Keratinocyte (primary cell): ENCODE measurements at regions not wholly inside any gene's neighbourhood (a gene's known extent, or its start where the extent isn't known, plus 50 kb on each side); places are given as distances from the start of the nearest gene placed in this dataset.

Source experiments
- DNase-seq: peaks from one replicate; pipeline ENCODE4 v3.0.0-alpha.2; 2011; ENCODE audit warnings: low read depth, missing footprints, low spot score
- FAIRE-seq: peaks from 2 replicates; lab custom pipeline; 2011; peaks lifted over from hg19 to GRCh38; lab: Jason Lieb, UNC
- H2AFZ ChIP-seq: 2 replicates; pipeline ENCODE4 v1.6.0; 2012; ENCODE audit warnings: low read length, control low read depth, inconsistent platforms; ENCODE audit not compliant: control insufficient read depth
- H3K27ac ChIP-seq: 2 replicates; pipeline ENCODE4 v1.5.1; 2011; ENCODE audit warnings: low read length; ENCODE audit not compliant: control insufficient read depth, insufficient read depth
- H3K27me3 ChIP-seq: 3 replicates; pipeline ENCODE4 v1.6.0; 2011; ENCODE audit warnings: low read length; ENCODE audit not compliant: control insufficient read depth, insufficient read depth; ENCODE audit errors: extremely low read depth
- H3K36me3 ChIP-seq, 2 experiments: 2 replicates in 1 of 2; 3 replicates in 1 of 2; pipeline ENCODE4 v1.5.1; 2011; ENCODE audit warnings: low read length in 2 of 2, mild to moderate bottlenecking in 1 of 2; ENCODE audit not compliant: control insufficient read depth in 2 of 2, insufficient read depth in 2 of 2; ENCODE audit errors: extremely low read depth in 1 of 2
- H3K4me1 ChIP-seq: 3 replicates; pipeline ENCODE4 v1.5.1; 2011; ENCODE audit warnings: low read length; ENCODE audit not compliant: control insufficient read depth, insufficient read depth; ENCODE audit errors: extremely low read depth
- H3K4me2 ChIP-seq: 3 replicates; pipeline ENCODE4 v1.6.0; 2011; ENCODE audit warnings: low read depth, low read length; ENCODE audit not compliant: control insufficient read depth, insufficient read depth; ENCODE audit errors: extremely low read depth
- H3K4me3 ChIP-seq, 3 experiments: fragments of 200-600 bp in 1 of 3; sonication (generic) in 1 of 3; 2 replicates in 2 of 3; 3 replicates in 1 of 3; pipeline ENCODE4 v1.5.1; 2011 to 2016; ENCODE audit warnings: low read length in 3 of 3, mild to moderate bottlenecking in 3 of 3, control low read depth in 2 of 3, inconsistent platforms in 1 of 3, low read depth in 1 of 3, mixed read lengths in 1 of 3, mixed run types in 1 of 3, moderate library complexity in 1 of 3; ENCODE audit not compliant: control insufficient read depth in 2 of 3, insufficient read depth in 2 of 3; ENCODE audit errors: extremely low read depth in 1 of 3
- H3K79me2 ChIP-seq: 2 replicates; pipeline ENCODE4 v1.6.0; 2012; ENCODE audit warnings: low read length; ENCODE audit not compliant: control insufficient read depth, insufficient read depth
- H3K9ac ChIP-seq: 3 replicates; pipeline ENCODE4 v1.6.0; 2011; ENCODE audit warnings: low read length; ENCODE audit not compliant: control insufficient read depth, insufficient read depth; ENCODE audit errors: extremely low read depth
- H3K9me1 ChIP-seq: 3 replicates; pipeline ENCODE4 v1.6.0; 2011; ENCODE audit warnings: low read length; ENCODE audit not compliant: control insufficient read depth, insufficient read depth; ENCODE audit errors: extremely low read depth
- H3K9me3 ChIP-seq: 2 replicates; pipeline ENCODE4 v1.5.1; 2012; ENCODE audit warnings: low read depth, low read length; ENCODE audit not compliant: control insufficient read depth
- H4K20me1 ChIP-seq: 3 replicates; pipeline ENCODE4 v1.6.0; 2011; ENCODE audit warnings: low read length; ENCODE audit not compliant: control insufficient read depth, insufficient read depth; ENCODE audit errors: extremely low read depth
- CTCF ChIP-seq, 3 experiments: IDR thresholded peaks in 1 of 3; conservative IDR thresholded peaks in 1 of 3; optimal IDR thresholded peaks in 1 of 3; 2 replicates in 2 of 3; 3 replicates in 1 of 3; pipeline versions ENCODE3 to v1.5.1; 2011; ENCODE audit warnings: low read length in 3 of 3, mild to moderate bottlenecking in 3 of 3, moderate library complexity in 2 of 3, control low read depth in 1 of 3, inconsistent platforms in 1 of 3; ENCODE audit not compliant: insufficient read depth in 2 of 3; ENCODE audit errors: extremely low read depth in 1 of 3
- EZH2 ChIP-seq: IDR thresholded peaks from one replicate; pipeline ENCODE4 v1.6.1; 2012; ENCODE audit warnings: inconsistent platforms, mild to moderate bottlenecking, low read length, moderate library complexity
- dilution Hi-C: fragments of 300-500 bp; cut with MboI; formaldehyde crosslinking; loops from one replicate; pipeline ENCODE4 v1.7.0; 2020; ENCODE audit warnings: low sequenced_read_pairs; ENCODE audit not compliant: extremely low pct_ligation_motif_present

DNA sequence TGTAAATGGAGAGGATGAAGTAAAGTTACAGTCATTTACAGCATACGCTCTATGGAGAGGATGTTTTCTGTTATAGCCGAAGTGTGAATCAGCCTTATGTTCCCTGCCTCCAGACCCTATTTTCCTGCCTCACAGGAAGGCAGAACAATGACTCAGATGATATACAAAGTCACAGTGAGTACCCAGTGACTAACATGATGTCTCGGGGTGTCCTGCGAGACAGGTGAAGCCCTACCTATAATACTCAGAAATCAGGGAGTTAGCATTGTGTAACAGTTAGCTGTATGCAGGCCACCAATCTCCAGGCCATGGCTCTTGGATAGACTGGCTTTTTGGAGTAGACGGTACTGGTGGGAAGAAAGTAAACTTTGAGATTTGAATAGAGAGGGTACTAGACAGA, 55.6 kb upstream of the FBXO28 start:
- DNase-seq (peak; percentile 28), FAIRE-seq (no peak)
- no peak for TF ChIP-seq EZH2
- no peak for TF ChIP-seq CTCF (optimal IDR thresholded peaks at IDR 0.05 in 1 of 3, IDR thresholded peaks at IDR 0.05 in 1 of 3, conservative IDR thresholded peaks at IDR 0.05 in 1 of 3; ENCODE audit: extremely low read depth in 1 of 3, insufficient read depth in 2 of 3, low read length in 3 of 3)
- Histone ChIP-seq H4K20me1 (no peaks in the 10 kb centered on the region), H2AFZ (no peak overlapping the region), H3K4me3 (no peak overlapping the region), H3K27me3 (no peaks in the 10 kb centered on the region), H3K36me3 (no peaks in the 10 kb centered on the region), H3K9ac (no peak overlapping the region), H3K9me1 (no peaks in the 10 kb centered on the region), H3K4me1 (peaks cover 13% of the 10 kb centered on the region), H3K9me3 (no peaks in the 10 kb centered on the region), H3K79me2 (no peaks in the 10 kb centered on the region), H3K27ac (peak overlapping the region; percentile 27), H3K4me2 (no peak overlapping the region)
- dilution Hi-C loops, result no loop called here

- Histone ChIP-seq H3K9me3 (no peaks in the 10 kb centered on the region), H3K9ac (no peak overlapping the region), H3K79me2 (no peaks in the 10 kb centered on the region), H3K4me2 (peak overlapping the region; percentile 1), H3K9me1 (no peaks in the 10 kb centered on the region), H2AFZ (no peak overlapping the region), H3K36me3 (no peaks in the 10 kb centered on the region), H3K27me3 (no peaks in the 10 kb centered on the region), H3K4me3 (no peak overlapping the region), H4K20me1 (no peaks in the 10 kb centered on the region), H3K27ac (peak overlapping the region; percentile 27), H3K4me1 (peaks cover 17% of the 10 kb centered on the region)
- dilution Hi-C loops, result no loop called here
- TF ChIP-seq EZH2 (no peak), CTCF (optimal IDR thresholded peaks at IDR 0.05 in 1 of 3, IDR thresholded peaks at IDR 0.05 in 1 of 3, conservative IDR thresholded peaks at IDR 0.05 in 1 of 3; ENCODE audit: extremely low read depth in 1 of 3, insufficient read depth in 2 of 3, low read length in 3 of 3) (no peak)
- FAIRE-seq (no peak), DNase-seq (no peak)
Observed at GRCh38 chr1:224057461-224058199, 56.3 kb upstream of the FBXO28 start.
